Lower leg skin (tissue), 3 donors: ENCODE measurements at regions not wholly inside any gene's neighbourhood (a gene's known extent, or its start where the extent isn't known, plus 50 kb on each side); places are given as distances from the start of the nearest gene placed in this dataset.
"Not testable (repeated sequence)": the region's sequence is repeated elsewhere in the genome, so short reads cannot be mapped to it uniquely, and the experiment has no call there.

ENCODE experiments used
- CTCF ChIP-seq, 3 donors: fragments of 450-650 bp; IDR thresholded peaks; one replicate each; pipeline ENCODE4 v1.5.1; 2016; ENCODE audit warnings: antibody characterized with exemption in 3 of 3, mild to moderate bottlenecking in 3 of 3, moderate library complexity in 2 of 3
- POLR2A ChIP-seq, 2 donors: fragments of 450-650 bp; IDR thresholded peaks; one replicate each; pipeline ENCODE4 v1.6.1; 2016 to 2017; ENCODE audit warnings: antibody characterized with exemption in 2 of 2, mild to moderate bottlenecking in 1 of 2, moderate library complexity in 1 of 2

GRCh38 chr10:63693021-63693420, 171.8 kb downstream of the REEP3 start:
- TF ChIP-seq CTCF, POLR2A (IDR thresholded peaks at IDR 0.05): not testable (repeated sequence)
